ENCODE measurements at regions not wholly inside any gene's neighbourhood (a gene's known extent, or its start where the extent isn't known, plus 50 kb on each side); places are given as distances from the start of the nearest gene placed in this dataset.

DNA sequence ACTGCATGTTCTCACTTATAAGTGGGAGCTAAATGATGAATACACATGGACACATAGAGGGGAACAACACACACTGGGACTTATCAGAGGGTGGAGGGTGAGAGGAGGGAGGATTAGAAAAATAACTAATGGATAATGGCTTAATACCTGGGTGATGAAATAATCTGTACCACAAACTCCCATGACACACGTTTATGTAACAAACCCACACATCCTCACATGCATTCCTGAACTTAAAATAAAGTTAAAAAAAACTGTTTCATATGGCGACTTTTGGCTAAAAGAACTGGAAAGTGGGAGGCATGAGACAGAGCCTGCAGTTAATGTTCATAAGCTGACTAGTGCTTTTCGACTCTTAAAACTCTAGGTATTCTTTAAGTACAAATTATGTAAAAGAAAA is 98.9 kb upstream of the NPFFR2 start:
- DNase-seq = no peak

- DNase-seq = no peak
Observed at GRCh38 chr4:71938776-71939175, 93.0 kb upstream of the NPFFR2 start.

DNA sequence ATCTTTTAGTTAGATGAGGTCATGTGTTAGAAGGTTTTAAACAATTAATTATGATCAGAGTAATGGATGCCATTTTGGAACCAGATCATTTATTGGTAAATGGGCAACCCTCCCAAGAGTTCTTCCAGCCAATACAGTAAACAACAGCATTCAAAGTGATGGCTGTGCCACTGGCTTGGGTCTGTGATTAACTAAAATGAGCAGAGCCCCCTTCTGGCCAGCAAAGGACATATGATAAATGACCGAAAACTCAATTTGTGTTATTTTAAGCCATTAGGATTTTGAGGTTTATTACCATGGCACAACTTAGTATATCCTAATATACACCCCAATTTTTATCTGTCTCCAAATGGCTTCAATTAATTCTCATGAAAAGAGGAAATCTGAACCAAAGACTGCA is 90.8 kb upstream of the NPFFR2 start:
- DNase-seq = peak; percentile 26

- DNase-seq = no peak
Observed at GRCh38 chr4:71944956-71945355, 86.8 kb upstream of the NPFFR2 start.

GRCh38 chr4:71945791-71946190 is 86.0 kb upstream of the NPFFR2 start:
- no peak for DNase-seq

DNA sequence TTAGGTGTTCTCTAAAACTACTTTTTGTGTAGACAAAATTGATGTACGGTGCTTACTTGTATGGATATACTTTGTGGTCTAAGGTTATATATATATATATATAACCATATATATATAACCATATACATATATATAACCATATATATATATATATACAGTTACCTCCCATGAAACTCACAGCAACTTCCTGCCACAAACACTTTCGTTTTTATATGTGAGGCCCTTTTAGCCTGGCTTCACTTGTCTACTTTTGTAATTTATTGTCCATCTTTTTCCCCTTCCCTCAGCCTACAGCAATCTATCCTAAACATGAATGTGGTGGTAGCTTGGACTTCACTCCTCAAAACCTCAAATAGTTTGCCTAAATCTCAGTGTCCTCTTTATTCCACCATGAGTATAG is 72.8 kb upstream of the NPFFR2 start:
- DNase-seq = no peak

- no peak for DNase-seq
Observed at GRCh38 chr4:71962622-71963264, 69.1 kb upstream of the NPFFR2 start.

GRCh38 chr4:71974681-71975080 is 57.1 kb upstream of the NPFFR2 start:
- no peak for DNase-seq

- no peak for DNase-seq
Observed at GRCh38 chr4:71976523-71976922, 55.3 kb upstream of the NPFFR2 start.

- no peak for DNase-seq
Observed at GRCh38 chr4:71978210-71978835, 53.5 kb upstream of the NPFFR2 start.

DNA sequence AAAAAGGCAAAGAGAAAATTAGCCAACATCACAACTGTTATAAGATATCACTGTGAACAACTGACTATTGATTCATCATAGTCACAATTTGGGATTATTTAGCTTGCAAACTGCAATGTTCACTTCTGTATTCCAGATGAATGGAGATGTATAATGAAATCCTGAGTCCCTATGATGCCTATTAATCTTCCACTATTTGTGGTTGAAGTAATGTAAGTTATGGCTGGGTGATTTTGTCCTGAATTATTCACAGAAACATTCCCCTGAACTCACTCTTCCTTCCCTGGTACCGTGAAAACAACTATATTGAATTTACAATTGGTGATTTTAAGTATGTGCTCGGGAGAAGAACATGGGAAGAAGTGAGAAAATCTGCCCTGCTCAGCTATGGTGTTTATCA is 50.8 kb upstream of the NPFFR2 start:
- no peak for DNase-seq
